H9 (cell line): ENCODE measurements at regions not wholly inside any gene's neighbourhood (a gene's known extent, or its start where the extent isn't known, plus 50 kb on each side); places are given as distances from the start of the nearest gene placed in this dataset.

Experiments used
- DNase-seq: peaks from one replicate; pipeline ENCODE4 v3.0.0-alpha.2; 2017
- H2AFZ ChIP-seq: one replicate; pipeline ENCODE4 v1.6.1; 2013; ENCODE audit warnings: mild to moderate bottlenecking, low read length, control low read depth, moderate library complexity
- H2AK5ac ChIP-seq: 2 replicates; pipeline ENCODE4 v1.6.1; 2013; ENCODE audit warnings: low read length, control low read depth, mixed read lengths; ENCODE audit not compliant: insufficient read length
- H2BK120ac ChIP-seq: one replicate; pipeline ENCODE4 v1.6.1; 2013; ENCODE audit warnings: low read depth, mild to moderate bottlenecking, low read length, control low read depth, inconsistent platforms; ENCODE audit not compliant: poor library complexity, severe bottlenecking
- H2BK12ac ChIP-seq: 2 replicates; pipeline ENCODE4 v1.6.1; 2013; ENCODE audit warnings: low read length, control low read depth, mixed read lengths, low read depth; ENCODE audit not compliant: insufficient read length
- H2BK15ac ChIP-seq: 2 replicates; pipeline ENCODE4 v1.6.1; 2013; ENCODE audit warnings: low read depth, low read length, control low read depth
- H2BK20ac ChIP-seq: one replicate; pipeline ENCODE4 v1.6.1; 2013; ENCODE audit warnings: low read depth, mild to moderate bottlenecking, low read length, control low read depth, inconsistent platforms; ENCODE audit not compliant: poor library complexity, severe bottlenecking
- H2BK5ac ChIP-seq: 2 replicates; pipeline ENCODE4 v1.6.1; 2013; ENCODE audit warnings: low read length, control low read depth, mixed read lengths; ENCODE audit not compliant: insufficient read length
- H3K14ac ChIP-seq: 2 replicates; pipeline ENCODE4 v1.6.1; 2013; ENCODE audit warnings: low read length, control low read depth; ENCODE audit not compliant: insufficient read depth
- H3K18ac ChIP-seq: 2 replicates; pipeline ENCODE4 v1.6.1; 2013; ENCODE audit warnings: low read depth, mild to moderate bottlenecking, mixed read lengths, low read length, control low read depth; ENCODE audit not compliant: insufficient read length
- H3K23ac ChIP-seq: 2 replicates; pipeline ENCODE4 v1.6.1; 2013; ENCODE audit warnings: low read length, control low read depth, mixed read lengths, low read depth; ENCODE audit not compliant: insufficient read length
- H3K23me2 ChIP-seq: 2 replicates; pipeline ENCODE4 v1.6.1; 2013; ENCODE audit warnings: low read depth, mild to moderate bottlenecking, mixed read lengths, low read length, control low read depth; ENCODE audit not compliant: insufficient read length, poor library complexity, severe bottlenecking
- H3K27ac ChIP-seq: 2 replicates; pipeline ENCODE4 v1.5.1; 2013; ENCODE audit warnings: low read length, control low read depth, mixed read lengths, low read depth; ENCODE audit not compliant: insufficient read length
- H3K27me3 ChIP-seq: 2 replicates; pipeline ENCODE4 v1.6.1; 2013; ENCODE audit warnings: low read length, control low read depth, inconsistent platforms; ENCODE audit not compliant: insufficient read depth
- H3K4ac ChIP-seq: 2 replicates; pipeline ENCODE4 v1.6.1; 2013; ENCODE audit warnings: low read depth, mild to moderate bottlenecking, control low read depth, inconsistent platforms, low read length, moderate library complexity
- H3K4me1 ChIP-seq: 2 replicates; pipeline ENCODE4 v1.6.1; 2013; ENCODE audit warnings: low read length, control low read depth, inconsistent platforms; ENCODE audit not compliant: insufficient read depth
- H3K4me2 ChIP-seq: 2 replicates; pipeline ENCODE4 v1.6.1; 2013; ENCODE audit warnings: low read length, control low read depth, mixed read lengths; ENCODE audit not compliant: insufficient read length, insufficient read depth
- H3K56ac ChIP-seq: 2 replicates; pipeline ENCODE4 v1.6.1; 2013; ENCODE audit warnings: low read depth, mild to moderate bottlenecking, mixed read lengths, low read length, control low read depth; ENCODE audit not compliant: insufficient read length
- H3K79me1 ChIP-seq: 2 replicates; pipeline ENCODE4 v1.6.1; 2013; ENCODE audit warnings: low read depth, mild to moderate bottlenecking, moderate library complexity, low read length, control low read depth, inconsistent platforms; ENCODE audit not compliant: insufficient read depth, poor library complexity, severe bottlenecking
- H3K79me2 ChIP-seq: 2 replicates; pipeline ENCODE4 v1.6.1; 2013; ENCODE audit warnings: low read length, control low read depth, inconsistent platforms; ENCODE audit not compliant: insufficient read depth
- H3K9ac ChIP-seq: 2 replicates; pipeline ENCODE4 v1.6.1; 2013; ENCODE audit warnings: low read length, control low read depth, mixed read lengths; ENCODE audit not compliant: insufficient read length; ENCODE audit errors: extremely low read depth
- H3K9me3 ChIP-seq: one replicate; pipeline ENCODE4 v1.6.1; 2013; ENCODE audit warnings: low read depth, low read length, inconsistent platforms; ENCODE audit not compliant: control insufficient read depth
- H3T11ph ChIP-seq: one replicate; pipeline ENCODE4 v1.6.1; 2013; ENCODE audit warnings: mild to moderate bottlenecking, low read length, control low read depth, inconsistent platforms
- H4K20me1 ChIP-seq: one replicate; pipeline ENCODE4 v1.6.1; 2013; ENCODE audit not compliant: control insufficient read depth, insufficient read length, insufficient read depth
- H4K5ac ChIP-seq: 2 replicates; pipeline ENCODE4 v1.6.1; 2013; ENCODE audit warnings: low read depth, mild to moderate bottlenecking, mixed read lengths, low read length, control low read depth; ENCODE audit not compliant: insufficient read length
- H4K8ac ChIP-seq: replicated peaks from 2 replicates; pipeline ENCODE4 v1.6.1; 2013; ENCODE audit warnings: low read length, control low read depth, mixed read lengths, low read depth; ENCODE audit not compliant: insufficient read length
- H4K91ac ChIP-seq: 2 replicates; pipeline ENCODE4 v1.6.1; 2013; ENCODE audit warnings: low read depth, mild to moderate bottlenecking, moderate library complexity, mixed read lengths, low read length, control low read depth; ENCODE audit not compliant: insufficient read length
- H3K27ac Mint-ChIP-seq, 3 experiments: 2 replicates in 2 of 3; 3 replicates in 1 of 3; pipeline ENCODE4 v1.8.0; 2020 to 2021; ENCODE audit warnings: mixed read lengths in 3 of 3, mild to moderate bottlenecking in 1 of 3, moderate library complexity in 1 of 3
- H3K27me3 Mint-ChIP-seq: 2 replicates; pipeline ENCODE4 v1.8.0; 2021; ENCODE audit warnings: low read depth, mild to moderate bottlenecking, moderate library complexity, mixed read lengths
- H3K36me3 Mint-ChIP-seq, 3 experiments: 2 replicates in 2 of 3; 3 replicates in 1 of 3; pipeline ENCODE4 v1.8.0; 2020 to 2021; ENCODE audit warnings: low read depth in 3 of 3, mixed read lengths in 3 of 3; ENCODE audit not compliant: insufficient read depth in 1 of 3
- H3K4me1 Mint-ChIP-seq, 2 experiments: 2 replicates each; pipeline ENCODE4 v1.8.0; 2020; ENCODE audit warnings: mixed read lengths in 2 of 2
- H3K4me3 Mint-ChIP-seq, 2 experiments: 2 replicates in 1 of 2; 3 replicates in 1 of 2; pipeline ENCODE4 v1.8.0; 2020 to 2021; ENCODE audit warnings: mild to moderate bottlenecking in 2 of 2, mixed read lengths in 2 of 2, moderate library complexity in 1 of 2
- H3K9me3 Mint-ChIP-seq, 2 experiments: 2 replicates in 1 of 2; 3 replicates in 1 of 2; pipeline ENCODE4 v1.8.0; 2020; ENCODE audit warnings: mild to moderate bottlenecking in 2 of 2, mixed read lengths in 2 of 2, moderate library complexity in 1 of 2
- WGBS: extraction: QIAGEN DNeasy Blood & Tissue Kit; methylation state at CpG from one replicate; pipeline ENCODE4 v1.1.7; 2013; ENCODE audit warnings: missing lambda C conversion rate, low lambda C conversion rate, mixed read lengths; ENCODE audit not compliant: insufficient read length; ENCODE audit errors: extremely low coverage; 5-methylcytosine and 5-hydroxymethylcytosine counted together
- TF ChIP-seq, protein P1 (sequence below): fragments of 200-600 bp; sonication (generic); conservative IDR thresholded peaks from 3 replicates; pipeline ENCODE4 v1.8.0; 2021; ENCODE audit warnings: antibody characterized with exemption, mild to moderate bottlenecking

DNA sequence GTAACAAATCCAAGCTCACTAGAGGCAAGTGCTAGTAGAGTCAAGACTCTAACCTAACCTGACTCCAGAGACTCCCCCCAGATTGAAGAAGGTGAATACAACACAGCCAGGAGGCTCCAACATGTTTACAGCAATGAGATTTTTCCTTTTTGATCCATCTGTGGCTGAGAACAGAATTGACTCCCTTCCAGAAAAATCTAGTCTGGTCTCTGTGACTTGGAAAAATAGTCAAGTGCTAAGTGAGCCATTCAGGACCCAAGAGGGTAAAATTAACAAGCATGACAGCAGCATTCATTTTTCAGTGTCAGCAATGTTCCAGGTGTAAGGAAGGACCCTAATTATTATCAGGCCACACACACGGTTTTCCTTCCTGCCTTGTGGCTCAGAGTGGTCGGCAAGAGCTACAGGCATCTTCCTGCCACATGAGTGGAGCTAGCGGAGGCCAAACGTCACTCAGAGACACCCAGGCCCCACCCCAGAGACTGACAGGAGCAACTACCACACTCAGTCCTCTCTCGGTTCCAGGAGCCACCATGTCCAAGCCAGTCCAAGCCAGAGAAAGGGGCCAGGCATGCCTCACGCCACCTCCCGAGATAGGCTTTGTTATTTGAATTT lies 395.1 kb downstream of the FOXO1 start:
- Histone ChIP-seq H4K91ac (no peak overlapping the region), H3K14ac (no peak overlapping the region), H3K18ac (no peak overlapping the region), H2BK5ac (no peak overlapping the region), H3K27me3 (no peaks in the 10 kb centered on the region), H4K5ac (no peak overlapping the region), H4K8ac (no peak overlapping the region), H3K79me1 (no peaks in the 10 kb centered on the region), H3K23me2 (no peaks in the 10 kb centered on the region), H3T11ph (no peak overlapping the region), H3K56ac (no peak overlapping the region), H3K4ac (no peak overlapping the region), H4K20me1 (no peaks in the 10 kb centered on the region), H2BK120ac (no peak overlapping the region), H3K4me2 (no peak overlapping the region), H3K4me1 (peaks cover 6% of the 10 kb centered on the region; the same call in 1 of the 2 replicates), H2BK20ac (no peak overlapping the region), H3K79me2 (no peaks in the 10 kb centered on the region), H2AFZ (no peak overlapping the region), H2BK12ac (no peak overlapping the region), H2AK5ac (no peak overlapping the region), H3K9me3 (no peaks in the 10 kb centered on the region), H2BK15ac (no peak overlapping the region), H3K23ac (no peak overlapping the region), H3K9ac (no peak overlapping the region), H3K27ac (no peak overlapping the region)
- TF ChIP-seq, protein P1, sequence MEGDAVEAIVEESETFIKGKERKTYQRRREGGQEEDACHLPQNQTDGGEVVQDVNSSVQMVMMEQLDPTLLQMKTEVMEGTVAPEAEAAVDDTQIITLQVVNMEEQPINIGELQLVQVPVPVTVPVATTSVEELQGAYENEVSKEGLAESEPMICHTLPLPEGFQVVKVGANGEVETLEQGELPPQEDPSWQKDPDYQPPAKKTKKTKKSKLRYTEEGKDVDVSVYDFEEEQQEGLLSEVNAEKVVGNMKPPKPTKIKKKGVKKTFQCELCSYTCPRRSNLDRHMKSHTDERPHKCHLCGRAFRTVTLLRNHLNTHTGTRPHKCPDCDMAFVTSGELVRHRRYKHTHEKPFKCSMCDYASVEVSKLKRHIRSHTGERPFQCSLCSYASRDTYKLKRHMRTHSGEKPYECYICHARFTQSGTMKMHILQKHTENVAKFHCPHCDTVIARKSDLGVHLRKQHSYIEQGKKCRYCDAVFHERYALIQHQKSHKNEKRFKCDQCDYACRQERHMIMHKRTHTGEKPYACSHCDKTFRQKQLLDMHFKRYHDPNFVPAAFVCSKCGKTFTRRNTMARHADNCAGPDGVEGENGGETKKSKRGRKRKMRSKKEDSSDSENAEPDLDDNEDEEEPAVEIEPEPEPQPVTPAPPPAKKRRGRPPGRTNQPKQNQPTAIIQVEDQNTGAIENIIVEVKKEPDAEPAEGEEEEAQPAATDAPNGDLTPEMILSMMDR = no peak
- Mint-ChIP-seq H3K4me3 (no peak overlapping the region), H3K9me3 (no peaks in the 10 kb centered on the region), H3K27me3 (no peaks in the 10 kb centered on the region), H3K4me1 (peaks cover 25% of the 10 kb centered on the region in 2 experiments), H3K27ac (peak overlapping the region in 2 of 3 experiments; percentile 16 to 78; a peak in 2 of 7 replicates), H3K36me3 (no peaks in the 10 kb centered on the region)
- no CpG with 5 or more reads among the region's 7 CpGs for WGBS
- DNase-seq = no peak
